ENCODE measurements at regions not wholly inside any gene's neighbourhood (a gene's known extent, or its start where the extent isn't known, plus 50 kb on each side); places are given as distances from the start of the nearest gene placed in this dataset.

DNA sequence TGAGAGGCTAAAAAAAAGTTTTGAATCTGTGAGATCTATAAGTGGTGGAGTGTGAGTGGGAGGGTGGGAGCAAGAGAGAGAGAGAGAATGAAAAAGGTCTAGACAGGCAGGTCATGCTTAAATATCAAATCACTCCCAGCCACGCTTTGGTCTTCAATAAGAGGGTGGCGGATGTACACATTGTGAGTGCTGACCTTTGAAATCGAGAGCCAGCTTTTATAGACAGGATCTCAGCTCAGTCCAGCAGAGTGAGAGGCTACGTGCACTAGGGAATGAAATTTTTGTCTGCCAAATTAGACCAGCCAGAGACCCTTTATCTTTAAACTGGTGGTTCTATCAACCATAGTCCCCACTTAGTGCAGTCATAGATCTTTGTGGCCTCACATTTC lies 342.3 kb upstream of the PROK2 start:
- Mint-ChIP-seq H3K27me3 (ENCODE audit: low read depth) (peaks cover 2% of the 10 kb centered on the region; the same call in 1 of the 2 replicates), H3K4me1 (no peaks in the 10 kb centered on the region), H3K4me3 (no peak overlapping the region), H3K27ac (no peak overlapping the region), H3K36me3 (ENCODE audit: insufficient read depth in 1 of 3, low read depth in 3 of 3) (no peaks in the 10 kb centered on the region), H3K9me3 (no peaks in the 10 kb centered on the region; a peak in 2 of 5 replicates)
- Histone ChIP-seq H3K23ac (ENCODE audit: insufficient read length, low read depth, low read length) (no peak overlapping the region), H2BK5ac (ENCODE audit: insufficient read length, low read length) (no peak overlapping the region), H3K27ac (ENCODE audit: insufficient read length, low read depth, low read length) (no peak overlapping the region), H3K4ac (ENCODE audit: low read depth, low read length) (no peak overlapping the region), H3K23me2 (ENCODE audit: insufficient read length, low read depth, low read length, poor library complexity, severe bottlenecking) (no peaks in the 10 kb centered on the region), H4K91ac (ENCODE audit: insufficient read length, low read depth, low read length) (no peak overlapping the region), H3K27me3 (ENCODE audit: insufficient read depth, low read length) (no peaks in the 10 kb centered on the region), H2AFZ (ENCODE audit: low read length) (no peak overlapping the region), H3K18ac (ENCODE audit: insufficient read length, low read depth, low read length) (no peak overlapping the region), H3K9ac (ENCODE audit: extremely low read depth, insufficient read length, low read length) (no peak overlapping the region), H2BK15ac (ENCODE audit: low read depth, low read length) (no peak overlapping the region), H3T11ph (ENCODE audit: low read length) (no peak overlapping the region), H3K9me3 (ENCODE audit: control insufficient read depth, low read depth, low read length) (no peaks in the 10 kb centered on the region), H2BK20ac (ENCODE audit: low read depth, low read length, poor library complexity, severe bottlenecking) (no peak overlapping the region), H3K4me2 (ENCODE audit: insufficient read depth, insufficient read length, low read length) (no peak overlapping the region), H2BK12ac (ENCODE audit: insufficient read length, low read depth, low read length) (no peak overlapping the region), H3K14ac (ENCODE audit: insufficient read depth, low read length) (no peak overlapping the region), H4K5ac (ENCODE audit: insufficient read length, low read depth, low read length) (no peak overlapping the region), H3K79me1 (ENCODE audit: insufficient read depth, low read depth, low read length, poor library complexity, severe bottlenecking) (no peaks in the 10 kb centered on the region), H2BK120ac (ENCODE audit: low read depth, low read length, poor library complexity, severe bottlenecking) (no peak overlapping the region), H4K8ac (replicated peaks; ENCODE audit: insufficient read length, low read depth, low read length) (no peak overlapping the region), H3K4me1 (ENCODE audit: insufficient read depth, low read length) (no peaks in the 10 kb centered on the region), H4K20me1 (ENCODE audit: control insufficient read depth, insufficient read depth, insufficient read length) (no peaks in the 10 kb centered on the region), H3K79me2 (ENCODE audit: insufficient read depth, low read length) (no peaks in the 10 kb centered on the region), H2AK5ac (ENCODE audit: insufficient read length, low read length) (no peak overlapping the region), H3K56ac (ENCODE audit: insufficient read length, low read depth, low read length) (no peak overlapping the region)
- no peak for DNase-seq
- WGBS (ENCODE audit: extremely low coverage, insufficient read length, low lambda C conversion rate) = no CpG with 5 or more reads among the region's 4 CpGs
- TF ChIP-seq, protein P1, sequence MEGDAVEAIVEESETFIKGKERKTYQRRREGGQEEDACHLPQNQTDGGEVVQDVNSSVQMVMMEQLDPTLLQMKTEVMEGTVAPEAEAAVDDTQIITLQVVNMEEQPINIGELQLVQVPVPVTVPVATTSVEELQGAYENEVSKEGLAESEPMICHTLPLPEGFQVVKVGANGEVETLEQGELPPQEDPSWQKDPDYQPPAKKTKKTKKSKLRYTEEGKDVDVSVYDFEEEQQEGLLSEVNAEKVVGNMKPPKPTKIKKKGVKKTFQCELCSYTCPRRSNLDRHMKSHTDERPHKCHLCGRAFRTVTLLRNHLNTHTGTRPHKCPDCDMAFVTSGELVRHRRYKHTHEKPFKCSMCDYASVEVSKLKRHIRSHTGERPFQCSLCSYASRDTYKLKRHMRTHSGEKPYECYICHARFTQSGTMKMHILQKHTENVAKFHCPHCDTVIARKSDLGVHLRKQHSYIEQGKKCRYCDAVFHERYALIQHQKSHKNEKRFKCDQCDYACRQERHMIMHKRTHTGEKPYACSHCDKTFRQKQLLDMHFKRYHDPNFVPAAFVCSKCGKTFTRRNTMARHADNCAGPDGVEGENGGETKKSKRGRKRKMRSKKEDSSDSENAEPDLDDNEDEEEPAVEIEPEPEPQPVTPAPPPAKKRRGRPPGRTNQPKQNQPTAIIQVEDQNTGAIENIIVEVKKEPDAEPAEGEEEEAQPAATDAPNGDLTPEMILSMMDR (conservative IDR thresholded peaks at IDR 0.05) = no peak

All from H9 (cell line).